ENCODE measurements at regions not wholly inside any gene's neighbourhood (a gene's known extent, or its start where the extent isn't known, plus 50 kb on each side); places are given as distances from the start of the nearest gene placed in this dataset.

- H2BK5ac ChIP-seq (ENCODE audit: insufficient read length, low read length): no peak overlapping the region
- DNase-seq: no peak
- H3K9me3 ChIP-seq (ENCODE audit: control insufficient read depth, low read depth, low read length): peaks cover 99% of the 10 kb centered on the region
- no peak overlapping the region for H3K56ac ChIP-seq (ENCODE audit: insufficient read length, low read depth, low read length)
- no peak overlapping the region for H4K91ac ChIP-seq (ENCODE audit: insufficient read length, low read depth, low read length)
- H3K4me3 Mint-ChIP-seq: no peak overlapping the region
- H3K4me1 Mint-ChIP-seq: no peaks in the 10 kb centered on the region
- H3K27ac ChIP-seq (ENCODE audit: insufficient read length, low read depth, low read length): no peak overlapping the region
- no CpG with 5 or more reads among the region's 3 CpGs for WGBS (ENCODE audit: extremely low coverage, insufficient read length, low lambda C conversion rate)
- H3K4ac ChIP-seq (ENCODE audit: low read depth, low read length): no peak overlapping the region
- H4K20me1 ChIP-seq (ENCODE audit: control insufficient read depth, insufficient read depth, insufficient read length): no peaks in the 10 kb centered on the region
- H3K79me2 ChIP-seq (ENCODE audit: insufficient read depth, low read length): no peaks in the 10 kb centered on the region
- H2BK15ac ChIP-seq (ENCODE audit: low read depth, low read length): no peak overlapping the region
- H3K4me2 ChIP-seq (ENCODE audit: insufficient read depth, insufficient read length, low read length): no peak overlapping the region
- H3K23me2 ChIP-seq (ENCODE audit: insufficient read length, low read depth, low read length, poor library complexity, severe bottlenecking): no peaks in the 10 kb centered on the region
- H3K14ac ChIP-seq (ENCODE audit: insufficient read depth, low read length): no peak overlapping the region
- no peak overlapping the region for H3K27ac Mint-ChIP-seq
- peaks cover 5% of the 10 kb centered on the region for H3K27me3 Mint-ChIP-seq (ENCODE audit: low read depth)
- no peak overlapping the region for H2BK12ac ChIP-seq (ENCODE audit: insufficient read length, low read depth, low read length)
- no peak overlapping the region for H4K8ac ChIP-seq (replicated peaks; ENCODE audit: insufficient read length, low read depth, low read length)
- no peaks in the 10 kb centered on the region for H3K79me1 ChIP-seq (ENCODE audit: insufficient read depth, low read depth, low read length, poor library complexity, severe bottlenecking)
- no peaks in the 10 kb centered on the region for H3K4me1 ChIP-seq (ENCODE audit: insufficient read depth, low read length)
- H3K27me3 ChIP-seq (ENCODE audit: insufficient read depth, low read length): no peaks in the 10 kb centered on the region
- no peak overlapping the region for H3K9ac ChIP-seq (ENCODE audit: extremely low read depth, insufficient read length, low read length)
- H3K9me3 Mint-ChIP-seq: peaks cover 92 to 97% of the 10 kb centered on the region in 2 experiments
- no peak overlapping the region for H3K18ac ChIP-seq (ENCODE audit: insufficient read length, low read depth, low read length)
- no peak overlapping the region for H2BK20ac ChIP-seq (ENCODE audit: low read depth, low read length, poor library complexity, severe bottlenecking)
- no peak overlapping the region for H2BK120ac ChIP-seq (ENCODE audit: low read depth, low read length, poor library complexity, severe bottlenecking)
- no peak overlapping the region for H4K5ac ChIP-seq (ENCODE audit: insufficient read length, low read depth, low read length)
- H3K23ac ChIP-seq (ENCODE audit: insufficient read length, low read depth, low read length): no peak overlapping the region
- H3K36me3 Mint-ChIP-seq (ENCODE audit: insufficient read depth in 1 of 3, low read depth in 3 of 3): peaks cover 3 to 12% (median 3%) of the 10 kb centered on the region in 3 experiments
- H3T11ph ChIP-seq (ENCODE audit: low read length): no peak overlapping the region
- TF ChIP-seq CTCF (conservative IDR thresholded peaks at IDR 0.05): no peak
- no peak overlapping the region for H2AFZ ChIP-seq (ENCODE audit: low read length)
- H2AK5ac ChIP-seq (ENCODE audit: insufficient read length, low read length): no peak overlapping the region
These were observed 1331.7 kb downstream of the UQCRFS1 start for GRCh38 chr19:27881213-27881612.
